Transverse colon (tissue), 4 donors: ENCODE measurements at regions not wholly inside any gene's neighbourhood (a gene's known extent, or its start where the extent isn't known, plus 50 kb on each side); places are given as distances from the start of the nearest gene placed in this dataset.

Experiments used
- CTCF ChIP-seq, 5 experiments: fragments of 200-600 bp in 3 of 5; fragments of 450-650 bp in 2 of 5; sonication (generic) in 3 of 5; IDR thresholded peaks; 1 replicate in 2 of 5; 2 replicates in 3 of 5; pipeline ENCODE4 v1.5.1; 2016 to 2017; ENCODE audit warnings: antibody characterized with exemption in 5 of 5, inconsistent platforms in 3 of 5, mild to moderate bottlenecking in 2 of 5, moderate library complexity in 1 of 5
- EP300 ChIP-seq: sonication (generic); formaldehyde crosslinking; IDR thresholded peaks from one replicate; pipeline ENCODE4 v1.6.1; 2017; ENCODE audit warnings: antibody characterized with exemption, low read depth
- POLR2AphosphoS5 ChIP-seq, 3 donors: sonication (generic); formaldehyde crosslinking; IDR thresholded peaks; one replicate each; pipeline ENCODE4 v1.6.1; 2016; ENCODE audit warnings: antibody characterized with exemption in 3 of 3

GRCh38 chr4:7131498-7132031, 60.8 kb upstream of the SORCS2 start:
- TF ChIP-seq CTCF (IDR thresholded peaks at IDR 0.05) (no peak), EP300 (no peak), POLR2AphosphoS5 (IDR thresholded peaks at IDR 0.05) (no peak)
